ENCODE measurements at regions not wholly inside any gene's neighbourhood (a gene's known extent, or its start where the extent isn't known, plus 50 kb on each side); places are given as distances from the start of the nearest gene placed in this dataset.

DNA sequence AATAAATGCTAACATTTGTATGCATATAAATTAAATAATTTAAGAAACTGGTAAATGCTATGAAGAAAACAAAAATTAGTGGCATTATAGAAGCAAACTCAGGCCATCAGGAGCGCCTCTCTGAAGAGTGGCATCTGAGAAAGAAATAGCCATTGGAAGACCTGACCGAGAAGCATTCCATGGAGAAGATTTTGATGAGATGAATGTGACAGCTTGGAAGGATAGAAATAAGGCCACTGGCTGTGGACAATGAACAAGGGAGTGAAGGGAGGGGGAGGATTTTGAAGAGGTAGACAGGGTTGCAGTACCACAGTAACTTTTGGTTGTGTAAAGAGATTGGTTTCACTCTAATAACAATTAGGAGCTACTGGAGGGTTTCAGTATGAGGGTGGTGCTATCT lies 436.7 kb downstream of the CCSER2 start:
- Mint-ChIP-seq H3K4me3 (no peak overlapping the region), H3K9me3 (no peaks in the 10 kb centered on the region), H3K36me3 (ENCODE audit: low read depth) (no peaks in the 10 kb centered on the region), H3K27ac (no peak overlapping the region), H3K27me3 (peaks cover 2% of the 10 kb centered on the region), H3K4me1 (no peaks in the 10 kb centered on the region)
- no peak for ATAC-seq
- DNase-seq = no peak

- Mint-ChIP-seq H3K9me3 (no peaks in the 10 kb centered on the region), H3K4me1 (no peaks in the 10 kb centered on the region), H3K27ac (no peak overlapping the region), H3K36me3 (ENCODE audit: low read depth) (no peaks in the 10 kb centered on the region), H3K4me3 (no peak overlapping the region), H3K27me3 (peaks cover 2% of the 10 kb centered on the region)
- ATAC-seq = no peak
- DNase-seq = no peak
These were observed 437.3 kb downstream of the CCSER2 start for GRCh38 chr10:84765656-84766055.

- peaks cover 2% of the 10 kb centered on the region for H3K27me3 Mint-ChIP-seq
- DNase-seq (no peak), ATAC-seq (no peak)
- no peak overlapping the region for H3K27ac Mint-ChIP-seq
- H3K36me3 Mint-ChIP-seq (ENCODE audit: low read depth) = no peaks in the 10 kb centered on the region
- no peak overlapping the region for H3K4me3 Mint-ChIP-seq
- H3K9me3 Mint-ChIP-seq = no peaks in the 10 kb centered on the region
- no peaks in the 10 kb centered on the region for H3K4me1 Mint-ChIP-seq
These were observed 438.5 kb downstream of the CCSER2 start for GRCh38 chr10:84766923-84767322.

- Mint-ChIP-seq H3K36me3 (ENCODE audit: low read depth) (no peaks in the 10 kb centered on the region), H3K4me3 (no peak overlapping the region), H3K27ac (no peak overlapping the region), H3K4me1 (no peaks in the 10 kb centered on the region), H3K27me3 (peaks cover 2% of the 10 kb centered on the region), H3K9me3 (no peaks in the 10 kb centered on the region)
- ATAC-seq = no peak
- DNase-seq = no peak
These were observed 439.7 kb downstream of the CCSER2 start for GRCh38 chr10:84768132-84768531.

- peaks cover 2% of the 10 kb centered on the region for H3K27me3 Mint-ChIP-seq
- no peaks in the 10 kb centered on the region for H3K9me3 Mint-ChIP-seq
- no peaks in the 10 kb centered on the region for H3K36me3 Mint-ChIP-seq (ENCODE audit: low read depth)
- H3K27ac Mint-ChIP-seq = no peak overlapping the region
- no peak for ATAC-seq
- no peak overlapping the region for H3K4me3 Mint-ChIP-seq
- DNase-seq = no peak
- H3K4me1 Mint-ChIP-seq = no peaks in the 10 kb centered on the region
These were observed 442.4 kb downstream of the CCSER2 start for GRCh38 chr10:84770824-84771223.

DNA sequence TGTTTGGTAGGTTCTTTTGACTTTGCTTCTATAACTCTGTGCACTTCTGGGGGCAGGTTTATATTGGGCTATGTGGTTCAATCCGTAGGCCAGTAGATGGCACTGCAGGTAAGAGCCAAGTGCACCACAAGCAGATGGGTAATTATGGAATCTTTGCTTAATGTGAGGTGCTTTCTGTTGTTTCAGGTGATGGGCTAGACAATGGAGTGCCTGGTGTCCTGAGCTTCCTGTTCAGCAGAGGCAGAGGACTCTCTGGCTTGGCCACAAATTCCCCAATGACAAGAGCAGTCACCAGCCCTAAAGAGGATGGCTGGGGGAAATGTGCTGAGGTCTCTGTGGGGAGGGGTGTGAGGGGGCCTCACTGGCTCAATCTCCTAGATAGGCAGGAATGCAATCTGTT lies 455.0 kb downstream of the CCSER2 start:
- ATAC-seq (no peak), DNase-seq (no peak)
- Mint-ChIP-seq H3K36me3 (ENCODE audit: low read depth) (no peaks in the 10 kb centered on the region), H3K4me3 (no peak overlapping the region), H3K4me1 (no peaks in the 10 kb centered on the region), H3K27ac (no peak overlapping the region), H3K9me3 (no peaks in the 10 kb centered on the region), H3K27me3 (peaks cover 3% of the 10 kb centered on the region)

- Mint-ChIP-seq H3K27me3 (peaks cover 3% of the 10 kb centered on the region), H3K27ac (no peak overlapping the region), H3K36me3 (ENCODE audit: low read depth) (no peaks in the 10 kb centered on the region), H3K4me1 (no peaks in the 10 kb centered on the region), H3K4me3 (no peak overlapping the region), H3K9me3 (no peaks in the 10 kb centered on the region)
- DNase-seq = no peak
- no peak for ATAC-seq
These were observed 455.5 kb downstream of the CCSER2 start for GRCh38 chr10:84783909-84784308.

DNA sequence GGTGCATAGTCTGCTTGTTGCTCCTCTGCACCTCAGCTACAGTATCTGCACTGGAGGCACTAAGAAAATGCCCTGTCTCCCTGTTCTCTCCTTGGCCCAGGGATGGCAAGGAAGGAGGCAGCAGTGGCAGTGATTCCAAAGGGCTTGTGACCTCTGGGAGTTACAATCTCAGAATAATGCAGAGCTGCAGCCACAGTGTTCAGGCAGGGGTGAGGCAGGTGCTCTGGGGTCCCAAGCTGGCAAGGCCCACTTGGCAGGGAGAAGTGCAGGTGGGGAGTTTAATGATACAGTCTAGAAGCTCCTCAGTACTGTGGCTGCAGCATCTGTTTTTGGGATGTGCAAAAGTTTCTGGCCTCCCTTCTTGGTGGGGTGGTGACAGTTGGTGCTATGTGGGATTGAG lies 456.4 kb downstream of the CCSER2 start:
- DNase-seq (no peak), ATAC-seq (no peak)
- no peak overlapping the region for H3K27ac Mint-ChIP-seq
- no peaks in the 10 kb centered on the region for H3K9me3 Mint-ChIP-seq
- H3K27me3 Mint-ChIP-seq = peaks cover 3% of the 10 kb centered on the region
- no peaks in the 10 kb centered on the region for H3K4me1 Mint-ChIP-seq
- no peak overlapping the region for H3K4me3 Mint-ChIP-seq
- no peaks in the 10 kb centered on the region for H3K36me3 Mint-ChIP-seq (ENCODE audit: low read depth)

GRCh38 chr10:84789026-84789425 lies 460.6 kb downstream of the CCSER2 start:
- Mint-ChIP-seq H3K27ac (no peak overlapping the region), H3K27me3 (peaks cover 2% of the 10 kb centered on the region), H3K4me1 (no peaks in the 10 kb centered on the region), H3K9me3 (no peaks in the 10 kb centered on the region), H3K4me3 (no peak overlapping the region), H3K36me3 (ENCODE audit: low read depth) (no peaks in the 10 kb centered on the region)
- DNase-seq = no peak
- ATAC-seq = no peak

DNA sequence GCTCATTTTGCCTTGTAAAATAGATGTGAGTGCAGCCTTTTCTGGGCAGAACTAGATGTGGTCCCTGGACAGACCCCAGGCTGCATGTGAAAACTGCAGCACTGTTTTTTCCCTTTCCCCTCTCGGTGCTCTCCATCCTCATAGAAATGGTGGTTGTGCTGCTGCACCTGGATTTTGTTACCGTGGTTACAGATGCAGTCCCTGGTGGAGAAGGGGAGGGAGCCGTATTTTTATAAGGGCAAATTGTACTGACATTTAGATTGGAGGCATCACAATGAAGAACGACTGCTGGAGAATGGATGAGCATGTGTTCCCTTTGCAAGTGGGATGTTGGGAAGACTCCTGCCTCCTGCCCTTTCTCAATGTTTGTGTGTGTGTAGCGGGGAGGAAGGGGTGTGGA lies 469.9 kb downstream of the CCSER2 start:
- H3K27me3 Mint-ChIP-seq = no peaks in the 10 kb centered on the region
- ATAC-seq = no peak
- DNase-seq = no peak
- H3K36me3 Mint-ChIP-seq (ENCODE audit: low read depth) = no peaks in the 10 kb centered on the region
- H3K4me3 Mint-ChIP-seq = no peak overlapping the region
- no peak overlapping the region for H3K27ac Mint-ChIP-seq
- H3K9me3 Mint-ChIP-seq = no peaks in the 10 kb centered on the region
- H3K4me1 Mint-ChIP-seq = no peaks in the 10 kb centered on the region

GRCh38 chr10:84801156-84801555 lies 472.8 kb downstream of the CCSER2 start:
- DNase-seq = no peak
- no peak for ATAC-seq
- H3K36me3 Mint-ChIP-seq (ENCODE audit: low read depth) = no peaks in the 10 kb centered on the region
- H3K4me1 Mint-ChIP-seq = no peaks in the 10 kb centered on the region
- H3K27me3 Mint-ChIP-seq = no peaks in the 10 kb centered on the region
- H3K27ac Mint-ChIP-seq = no peak overlapping the region
- H3K9me3 Mint-ChIP-seq = peaks cover 4% of the 10 kb centered on the region
- H3K4me3 Mint-ChIP-seq = no peak overlapping the region

- Mint-ChIP-seq H3K4me1 (no peaks in the 10 kb centered on the region), H3K9me3 (peaks cover 4% of the 10 kb centered on the region), H3K27me3 (no peaks in the 10 kb centered on the region), H3K4me3 (no peak overlapping the region), H3K27ac (no peak overlapping the region), H3K36me3 (ENCODE audit: low read depth) (no peaks in the 10 kb centered on the region)
- no peak for DNase-seq
- no peak for ATAC-seq
These were observed 473.5 kb downstream of the CCSER2 start for GRCh38 chr10:84801916-84802315.

GRCh38 chr10:84805149-84805548 lies 476.8 kb downstream of the CCSER2 start:
- Mint-ChIP-seq H3K4me3 (no peak overlapping the region), H3K9me3 (peaks cover 4% of the 10 kb centered on the region), H3K4me1 (no peaks in the 10 kb centered on the region), H3K36me3 (ENCODE audit: low read depth) (no peaks in the 10 kb centered on the region), H3K27ac (no peak overlapping the region), H3K27me3 (no peaks in the 10 kb centered on the region)
- no peak for ATAC-seq
- DNase-seq = no peak

- Mint-ChIP-seq H3K4me3 (no peak overlapping the region), H3K27ac (no peak overlapping the region), H3K9me3 (no peaks in the 10 kb centered on the region), H3K4me1 (no peaks in the 10 kb centered on the region), H3K27me3 (no peaks in the 10 kb centered on the region), H3K36me3 (ENCODE audit: low read depth) (no peaks in the 10 kb centered on the region)
- ATAC-seq = no peak
- no peak for DNase-seq
These were observed 482.7 kb downstream of the CCSER2 start for GRCh38 chr10:84811113-84811512.

- Mint-ChIP-seq H3K36me3 (ENCODE audit: low read depth) (no peaks in the 10 kb centered on the region), H3K9me3 (no peaks in the 10 kb centered on the region), H3K4me3 (no peak overlapping the region), H3K27ac (no peak overlapping the region), H3K27me3 (peaks cover 2% of the 10 kb centered on the region), H3K4me1 (no peaks in the 10 kb centered on the region)
- ATAC-seq (no peak), DNase-seq (no peak)
These were observed 490.6 kb downstream of the CCSER2 start for GRCh38 chr10:84818961-84819360.

GRCh38 chr10:84820120-84820519 lies 491.7 kb downstream of the CCSER2 start:
- H3K36me3 Mint-ChIP-seq (ENCODE audit: low read depth) = no peaks in the 10 kb centered on the region

More at GRCh38 chr10:84820120-84820519, 491.7 kb downstream of the CCSER2 start:
- Mint-ChIP-seq H3K27ac (no peak overlapping the region), H3K9me3 (no peaks in the 10 kb centered on the region), H3K27me3 (peaks cover 4% of the 10 kb centered on the region), H3K4me3 (no peak overlapping the region), H3K4me1 (no peaks in the 10 kb centered on the region)
- ATAC-seq (no peak), DNase-seq (no peak)
